Pancreas (tissue), 10 donors: ENCODE measurements at regions not wholly inside any gene's neighbourhood (a gene's known extent, or its start where the extent isn't known, plus 50 kb on each side); places are given as distances from the start of the nearest gene placed in this dataset.
"Not testable (repeated sequence)": the region's sequence is repeated elsewhere in the genome, so short reads cannot be mapped to it uniquely, and the experiment has no call there.

Experiments
- ATAC-seq, 4 donors: fragments of 200-7000 bp; cut with Tn5 transposase; one replicate each; pipeline versions ENCODE4 v1.8.0 to v1.9.1; 2020; ENCODE audit warnings: mild to moderate bottlenecking in 4 of 4, moderate library complexity in 4 of 4
- DNase-seq, 6 donors: peaks; one replicate each; pipeline ENCODE4 v3.0.0-alpha.2; 2020
- FAIRE-seq: peaks from 2 replicates; lab custom pipeline; 2012; peaks lifted over from hg19 to GRCh38; lab: Jason Lieb, UNC
- H3K27ac ChIP-seq, 4 donors: fragments of 200-600 bp; sonication (generic); 1 replicate in 3 of 4; 2 replicates in 1 of 4; pipeline versions ENCODE4 v1.5.0 to v1.8.0; 2020
- H3K27me3 ChIP-seq, 4 donors: fragments of 200-600 bp; one replicate each; pipeline ENCODE4 v1.8.0; 2021
- H3K36me3 ChIP-seq, 3 donors: fragments of 200-600 bp; sonication (generic) in 1 of 3; one replicate each; pipeline versions ENCODE4 v1.5.0 to v1.8.0; 2020 to 2021
- H3K4me1 ChIP-seq, 3 donors: fragments of 200-600 bp; one replicate each; pipeline ENCODE4 v1.8.0; 2021
- H3K4me3 ChIP-seq, 4 donors: fragments of 200-600 bp; sonication (generic) in 2 of 4; one replicate each; pipeline versions ENCODE4 v1.5.0 to v1.8.0; 2020 to 2021
- H3K9me3 ChIP-seq, 4 donors: fragments of 200-600 bp; one replicate each; pipeline ENCODE4 v1.8.0; 2021
- WGBS, 2 donors: extraction: QIAGEN DNeasy Blood & Tissue Kit; methylation state at CpG; one replicate each; pipeline ENCODE4 v1.1.7; 2013; 5-methylcytosine and 5-hydroxymethylcytosine counted together
- intact Hi-C, 3 donors: fragments of 100-400 bp; cut with DNase I; formaldehyde crosslinking; loops; one replicate each; pipeline versions ENCODE4 v1.11.1 to v1.14.2; 2022
- TF ChIP-seq, protein P1 (sequence below), 4 donors: fragments of 200-600 bp; sonication (generic) in 3 of 4; IDR thresholded peaks; one replicate each; pipeline versions ENCODE4 v1.5.0 to v1.8.0; 2021; ENCODE audit warnings: antibody characterized with exemption in 4 of 4
- donor health status: healthy with polysubstance abuse.
- donor health status: DM: no; HTN: no; CAD: no; lungs with moderate emphysema.
- donor health status: DM: no; HTN: no; CAD: no.
- donor health status: control.
- donor health status: control.
- donor health status: Bipolar disorder and iron deficiency.
- donor health status: DM: yes; HTN: yes; CAD: no.
- donor health status: DM: no; HTN: no; CAD: no.
- donor health status: DM: no; HTN: no; CAD: no.
- donor health status: DM: yes; HTN: yes; CAD: no.

DNA sequence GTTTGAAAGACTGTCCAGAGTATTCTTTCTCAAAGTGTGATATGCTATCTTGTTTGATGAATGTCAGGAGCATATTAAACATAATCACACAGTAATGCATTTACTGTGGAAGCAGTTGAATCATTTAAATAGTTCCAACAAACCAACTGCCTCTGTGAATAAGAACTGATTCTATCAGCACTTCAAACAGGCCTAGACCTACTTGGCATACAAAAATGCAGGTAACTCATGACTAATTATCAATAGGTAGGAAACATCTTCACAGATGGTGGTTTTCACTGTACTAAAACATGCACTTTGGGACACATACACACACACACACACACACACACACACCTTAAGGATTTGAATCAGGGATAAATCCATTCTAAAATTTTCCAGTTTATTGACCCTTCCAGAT lies 91.2 kb upstream of the SNX2 start:
- DNase-seq (no peak), ATAC-seq (no peak)

DNA sequence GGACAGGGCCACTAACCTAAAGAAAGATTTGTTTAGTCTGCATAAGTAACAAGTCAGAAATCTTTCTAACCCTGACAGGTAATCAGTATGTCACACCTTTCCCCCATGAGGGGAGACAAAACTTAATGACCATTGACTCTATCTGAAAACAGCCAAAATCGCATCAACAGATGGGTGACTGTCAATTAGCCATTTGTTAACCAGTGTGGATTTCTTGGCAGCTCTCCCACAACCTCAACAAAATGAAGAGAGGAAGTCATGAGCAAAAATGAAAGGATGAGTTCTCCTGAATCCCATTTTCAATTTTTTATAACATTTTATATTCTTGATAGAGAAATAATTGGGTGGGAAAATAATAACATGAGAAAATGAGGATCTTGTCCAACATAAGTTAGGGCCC lies 84.6 kb upstream of the SNX2 start:
- ATAC-seq = no peak
- Histone ChIP-seq H3K36me3 (no peaks in the 10 kb centered on the region), H3K4me1 (no peaks in the 10 kb centered on the region), H3K27me3 (no peaks in the 10 kb centered on the region), H3K9me3 (no peaks in the 10 kb centered on the region), H3K4me3 (no peak overlapping the region), H3K27ac (no peak overlapping the region)
- no peak for DNase-seq
- no peak for FAIRE-seq
- intact Hi-C loops = no loop called here
- WGBS, 2 donors = 48 to 60% methylated on average over 1 of the region's 1 CpG
- TF ChIP-seq, protein P1, sequence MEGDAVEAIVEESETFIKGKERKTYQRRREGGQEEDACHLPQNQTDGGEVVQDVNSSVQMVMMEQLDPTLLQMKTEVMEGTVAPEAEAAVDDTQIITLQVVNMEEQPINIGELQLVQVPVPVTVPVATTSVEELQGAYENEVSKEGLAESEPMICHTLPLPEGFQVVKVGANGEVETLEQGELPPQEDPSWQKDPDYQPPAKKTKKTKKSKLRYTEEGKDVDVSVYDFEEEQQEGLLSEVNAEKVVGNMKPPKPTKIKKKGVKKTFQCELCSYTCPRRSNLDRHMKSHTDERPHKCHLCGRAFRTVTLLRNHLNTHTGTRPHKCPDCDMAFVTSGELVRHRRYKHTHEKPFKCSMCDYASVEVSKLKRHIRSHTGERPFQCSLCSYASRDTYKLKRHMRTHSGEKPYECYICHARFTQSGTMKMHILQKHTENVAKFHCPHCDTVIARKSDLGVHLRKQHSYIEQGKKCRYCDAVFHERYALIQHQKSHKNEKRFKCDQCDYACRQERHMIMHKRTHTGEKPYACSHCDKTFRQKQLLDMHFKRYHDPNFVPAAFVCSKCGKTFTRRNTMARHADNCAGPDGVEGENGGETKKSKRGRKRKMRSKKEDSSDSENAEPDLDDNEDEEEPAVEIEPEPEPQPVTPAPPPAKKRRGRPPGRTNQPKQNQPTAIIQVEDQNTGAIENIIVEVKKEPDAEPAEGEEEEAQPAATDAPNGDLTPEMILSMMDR (IDR thresholded peaks at IDR 0.05) = no peak

More for the DNA sequence above, 91.2 kb upstream of the SNX2 start:
- H3K27ac ChIP-seq = no peak overlapping the region
- intact Hi-C loops = no loop called here
- TF ChIP-seq, protein P1 (IDR thresholded peaks at IDR 0.05) = no peak
- no peaks in the 10 kb centered on the region for H3K9me3 ChIP-seq
- H3K4me3 ChIP-seq = no peak overlapping the region
- H3K27me3 ChIP-seq = no peaks in the 10 kb centered on the region
- FAIRE-seq = no peak
- no peaks in the 10 kb centered on the region for H3K36me3 ChIP-seq
- H3K4me1 ChIP-seq = no peaks in the 10 kb centered on the region

GRCh38 chr5:122691931-122692330 lies 82.9 kb upstream of the SNX2 start:
- H3K4me1 ChIP-seq = no peaks in the 10 kb centered on the region
- no peaks in the 10 kb centered on the region for H3K36me3 ChIP-seq
- TF ChIP-seq, protein P1 (IDR thresholded peaks at IDR 0.05) = no peak
- H3K4me3 ChIP-seq = no peak overlapping the region
- no peak for DNase-seq
- no peaks in the 10 kb centered on the region for H3K27me3 ChIP-seq
- FAIRE-seq = no peak
- no peak for ATAC-seq
- WGBS, 2 donors = 64 to 69% methylated on average over 3 of the region's 3 CpGs
- intact Hi-C loops = no loop called here
- H3K27ac ChIP-seq = no peak overlapping the region
- H3K9me3 ChIP-seq = no peaks in the 10 kb centered on the region

DNA sequence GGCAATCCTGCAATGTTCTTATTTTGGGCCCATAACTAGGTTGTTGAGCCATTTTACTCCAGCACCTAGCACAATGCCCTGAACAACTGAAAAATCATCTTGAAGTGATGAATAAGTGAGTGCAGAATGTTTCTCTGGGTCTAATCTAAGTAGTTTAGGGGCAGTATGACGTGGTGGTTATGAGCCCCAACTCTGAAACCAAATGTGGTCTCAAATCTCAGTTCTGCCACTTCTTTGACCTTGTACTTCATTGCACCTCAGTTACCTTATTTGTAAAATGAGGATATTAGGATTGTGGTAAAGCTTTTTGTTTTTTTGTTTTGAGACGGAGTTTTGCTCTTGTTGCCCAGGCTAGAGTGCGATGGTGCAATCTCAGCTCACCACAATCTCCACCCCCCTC lies 80.9 kb upstream of the SNX2 start:
- H3K27me3 ChIP-seq = no peaks in the 10 kb centered on the region
- 74 to 79% methylated on average over 3 of the region's 3 CpGs for WGBS, 2 donors
- H3K27ac ChIP-seq = no peak overlapping the region
- FAIRE-seq (no peak), DNase-seq (no peak), ATAC-seq (no peak)
- H3K4me3 ChIP-seq = no peak overlapping the region
- no peaks in the 10 kb centered on the region for H3K9me3 ChIP-seq
- TF ChIP-seq, protein P1 (IDR thresholded peaks at IDR 0.05) = no peak
- no peaks in the 10 kb centered on the region for H3K4me1 ChIP-seq
- H3K36me3 ChIP-seq = no peaks in the 10 kb centered on the region
- intact Hi-C loops = no loop called here

DNA sequence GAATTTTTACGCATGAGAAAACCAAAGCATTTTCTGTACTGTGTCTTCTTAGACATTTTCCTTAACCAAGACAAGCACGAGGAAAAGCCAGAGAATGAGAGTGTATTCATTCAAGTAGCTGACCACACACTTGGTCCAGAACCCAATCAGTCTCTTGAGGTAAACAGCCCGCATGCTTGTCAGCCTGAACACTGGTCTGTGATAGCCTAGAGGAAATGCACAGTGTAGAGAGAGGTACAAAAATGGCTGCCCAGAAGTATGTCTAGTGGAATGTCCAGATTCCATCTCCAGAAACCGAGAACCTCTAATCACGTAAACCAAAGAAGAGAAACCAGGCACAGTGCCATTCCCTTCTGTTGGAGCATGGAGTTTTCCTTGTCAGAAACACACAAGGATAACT lies 80.0 kb upstream of the SNX2 start:
- H3K4me3 ChIP-seq = no peak overlapping the region
- no peaks in the 10 kb centered on the region for H3K36me3 ChIP-seq
- ATAC-seq = no peak
- no peaks in the 10 kb centered on the region for H3K27me3 ChIP-seq
- WGBS, 2 donors = 79 to 86% methylated on average over 5 of the region's 5 CpGs
- H3K27ac ChIP-seq = no peak overlapping the region
- H3K9me3 ChIP-seq = no peaks in the 10 kb centered on the region
- no peak for FAIRE-seq
- H3K4me1 ChIP-seq = no peaks in the 10 kb centered on the region
- DNase-seq = no peak
- intact Hi-C loops = no loop called here
- TF ChIP-seq, protein P1 (IDR thresholded peaks at IDR 0.05) = no peak

GRCh38 chr5:122696735-122697134 lies 78.1 kb upstream of the SNX2 start:
- H3K27ac ChIP-seq, H3K27me3 ChIP-seq, intact Hi-C loops, H3K4me3 ChIP-seq, DNase-seq, H3K4me1 ChIP-seq, H3K36me3 ChIP-seq, H3K9me3 ChIP-seq, ATAC-seq, FAIRE-seq: not testable (repeated sequence)
- 94 to 95% methylated on average over 4 of the region's 4 CpGs for WGBS, 2 donors
